HG03469 (cell line): ENCODE measurements at regions not wholly inside any gene's neighbourhood (a gene's known extent, or its start where the extent isn't known, plus 50 kb on each side); places are given as distances from the start of the nearest gene placed in this dataset.

ENCODE experiments used
- ATAC-seq: cut with Tn5 transposase; IDR thresholded peaks from one replicate; pipeline ENCODE4 v1.9.1; 2021; ENCODE audit warnings: mild to moderate bottlenecking, moderate library complexity, moderate number of reproducible peaks; ENCODE audit not compliant: unreplicated experiment

DNA sequence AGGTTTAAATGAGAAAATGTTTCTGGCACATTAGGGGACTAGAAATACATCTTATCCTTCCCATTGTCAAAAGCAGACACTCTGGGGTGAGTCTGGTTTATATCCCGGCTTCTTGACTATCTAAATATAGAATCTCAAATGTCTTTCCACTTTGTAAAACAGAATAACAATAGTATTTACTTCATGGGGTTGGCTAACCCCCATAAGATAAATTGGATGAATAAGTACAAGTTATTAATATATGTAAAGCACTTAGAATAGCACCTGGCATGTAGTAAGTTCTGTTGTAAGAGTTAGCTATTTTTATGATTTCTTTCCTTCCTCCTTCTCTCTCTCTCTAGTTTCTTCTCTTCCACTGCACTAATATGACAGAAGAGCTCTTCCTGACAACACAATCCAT lies 499.1 kb downstream of the INSC start:
- ATAC-seq: no peak

DNA sequence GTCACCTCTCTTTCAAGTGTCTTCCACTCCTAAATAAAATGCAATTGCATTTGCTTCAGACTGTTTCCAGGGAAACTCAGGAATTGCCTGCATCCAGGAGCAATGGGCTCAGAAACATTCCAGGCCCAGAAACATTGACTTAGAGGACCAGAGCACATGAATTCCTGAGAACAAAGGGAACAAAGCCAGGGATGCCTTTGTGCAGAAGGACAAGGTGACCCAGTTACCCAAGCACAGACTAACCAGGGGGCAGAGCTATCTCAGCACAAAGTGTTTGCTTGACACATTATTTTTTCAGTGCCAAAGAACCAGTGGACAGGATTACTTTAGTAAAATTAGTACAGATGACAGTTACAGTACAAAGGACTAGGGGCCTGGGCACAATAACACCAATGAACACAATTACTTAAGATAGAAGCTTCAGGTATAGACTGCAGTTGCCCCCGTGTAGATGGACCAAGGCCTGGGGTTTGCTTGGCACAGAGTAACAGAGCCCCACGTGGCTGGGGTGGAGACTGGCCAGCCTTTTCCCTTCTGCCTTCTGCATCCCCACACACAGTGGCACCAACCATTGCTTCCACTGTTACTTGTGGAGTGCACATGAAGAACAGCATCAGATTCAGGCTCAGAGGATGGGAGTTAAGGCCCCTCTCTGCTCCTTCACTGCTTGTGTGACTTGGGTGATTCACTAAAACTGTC lies 500.8 kb downstream of the INSC start:
- no peak for ATAC-seq

DNA sequence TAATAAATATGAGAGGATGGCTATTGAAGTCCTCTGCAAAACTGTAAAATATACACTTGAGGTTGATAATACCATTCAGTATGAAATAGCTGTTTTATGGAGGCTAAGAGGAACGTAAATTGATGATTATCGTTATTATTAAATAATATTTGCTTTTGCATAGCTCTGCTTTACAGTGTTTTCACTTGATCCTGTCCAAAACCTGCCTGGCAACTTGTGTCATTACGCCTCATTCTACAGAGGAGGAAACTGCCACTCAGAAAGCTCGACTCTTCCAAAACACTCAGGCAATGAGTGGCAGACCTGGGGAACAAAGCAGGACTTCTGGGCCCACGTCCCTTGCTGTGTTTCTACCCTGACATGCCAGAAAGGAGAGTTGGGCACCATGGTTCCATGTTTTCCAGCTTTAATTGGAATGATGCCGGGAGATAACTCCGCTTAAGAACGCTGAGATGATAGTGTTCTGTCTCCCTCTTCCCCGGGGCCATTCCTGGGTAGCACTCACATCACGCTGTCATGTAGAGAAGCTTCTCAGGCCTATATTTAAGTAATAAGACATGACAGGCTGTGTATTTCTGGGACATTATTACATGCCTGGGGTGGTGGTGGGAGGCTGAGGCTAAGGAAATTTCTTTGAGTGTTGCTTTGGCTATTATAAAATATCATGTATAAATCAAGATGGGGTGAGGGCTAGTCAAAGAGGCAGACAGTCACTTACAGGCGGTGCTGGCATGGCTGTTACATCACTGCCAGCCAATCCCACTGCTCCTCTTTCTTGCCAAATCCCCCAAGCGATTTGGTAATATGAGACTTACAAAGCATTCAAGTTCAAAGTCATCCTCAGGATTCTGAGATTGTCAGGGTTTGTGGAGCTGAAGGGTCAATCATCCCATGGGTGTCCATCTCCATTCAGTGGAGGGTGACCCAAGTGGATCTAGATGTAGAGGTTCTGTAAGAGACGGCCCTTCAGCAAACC lies 501.7 kb downstream of the INSC start:
- no peak for ATAC-seq

DNA sequence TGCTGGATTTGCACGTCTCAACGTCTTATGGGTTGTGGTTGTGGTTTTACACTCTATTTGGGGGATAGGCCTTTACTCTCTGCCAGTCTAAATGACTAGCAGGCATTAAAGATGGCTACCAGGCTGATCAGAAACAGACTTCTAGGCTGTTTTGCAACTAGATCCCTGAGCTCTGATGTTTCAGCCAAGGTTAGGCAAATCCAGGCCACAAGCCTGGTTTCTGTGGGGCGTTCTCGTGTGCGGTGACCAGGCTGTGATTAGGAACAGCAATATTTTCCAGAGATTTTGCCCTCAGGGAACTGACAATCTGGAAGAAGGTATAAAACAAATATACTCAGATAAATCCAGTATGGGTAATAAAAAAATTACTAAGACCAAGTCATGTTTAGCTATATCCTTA lies 502.4 kb downstream of the INSC start:
- no peak for ATAC-seq

DNA sequence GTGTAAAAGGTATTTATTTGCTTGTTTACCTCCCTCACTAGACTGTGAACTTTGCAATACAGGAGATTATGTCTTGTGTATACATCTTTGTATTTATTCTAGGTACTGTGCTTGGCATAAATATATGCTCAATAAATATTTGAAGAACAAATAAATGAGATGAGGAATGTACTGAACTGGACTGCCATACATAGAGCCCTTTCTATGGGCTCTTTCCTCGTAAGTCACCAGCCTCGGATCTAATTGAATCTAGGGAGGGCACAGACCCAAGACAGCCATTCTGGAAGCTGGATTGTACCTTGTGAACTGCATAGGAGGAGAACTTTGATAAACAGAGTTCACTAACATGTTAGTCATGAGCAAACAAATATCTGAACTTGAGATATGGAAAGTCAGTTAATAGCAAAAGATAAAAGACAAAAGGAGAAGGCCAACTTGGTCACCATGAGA lies 503.9 kb downstream of the INSC start:
- ATAC-seq: no peak

DNA sequence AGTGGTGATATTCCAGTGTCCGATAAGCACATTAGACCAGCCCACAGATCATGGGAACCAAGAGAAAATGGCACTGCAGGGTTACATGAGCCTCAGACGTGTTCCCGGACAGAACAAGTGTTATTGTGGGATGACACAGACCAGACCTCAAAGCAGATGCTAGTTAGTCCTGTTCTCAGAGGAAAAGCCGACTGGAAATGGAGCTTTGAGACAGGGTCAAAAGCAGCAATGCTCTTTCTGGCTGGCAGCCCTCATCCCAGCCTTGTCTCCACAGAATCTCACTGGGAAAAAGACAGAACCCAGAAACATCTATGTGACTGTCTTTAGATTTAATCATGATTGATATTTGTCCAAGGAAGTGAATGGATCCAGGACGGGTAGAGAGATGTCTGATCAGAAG lies 506.8 kb downstream of the INSC start:
- ATAC-seq: no peak

DNA sequence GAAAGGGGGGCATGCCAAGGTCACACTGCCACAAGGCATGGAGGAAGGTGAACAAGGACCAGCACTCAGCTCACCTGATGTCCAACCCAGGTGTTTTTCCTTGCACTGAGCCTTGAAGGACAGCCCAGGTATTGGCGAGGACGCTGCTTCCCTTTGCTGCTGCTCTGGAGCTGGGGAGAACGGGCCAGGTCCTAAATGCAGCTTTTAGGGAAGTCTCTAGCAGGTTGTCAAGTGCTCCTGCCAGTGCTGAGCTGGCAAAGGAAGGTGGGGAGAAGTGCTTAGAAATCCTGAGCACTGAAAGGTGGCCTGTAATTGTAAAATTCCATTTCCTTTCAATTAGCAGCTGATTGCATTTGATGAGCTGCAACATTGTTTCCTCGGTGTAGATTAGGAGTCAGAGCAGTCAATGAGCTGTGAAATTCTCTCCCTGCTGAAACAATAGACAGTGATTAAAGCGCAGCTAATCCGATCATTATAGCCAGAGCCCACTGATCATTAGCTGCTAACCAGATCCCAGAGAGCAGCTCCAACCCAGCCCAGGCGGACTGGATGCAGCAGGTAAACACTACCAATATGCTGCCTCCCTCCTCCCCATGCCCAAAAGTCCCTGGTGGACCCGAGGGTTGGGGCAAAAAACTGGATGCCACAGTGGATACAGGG lies 507.6 kb downstream of the INSC start:
- no peak for ATAC-seq

DNA sequence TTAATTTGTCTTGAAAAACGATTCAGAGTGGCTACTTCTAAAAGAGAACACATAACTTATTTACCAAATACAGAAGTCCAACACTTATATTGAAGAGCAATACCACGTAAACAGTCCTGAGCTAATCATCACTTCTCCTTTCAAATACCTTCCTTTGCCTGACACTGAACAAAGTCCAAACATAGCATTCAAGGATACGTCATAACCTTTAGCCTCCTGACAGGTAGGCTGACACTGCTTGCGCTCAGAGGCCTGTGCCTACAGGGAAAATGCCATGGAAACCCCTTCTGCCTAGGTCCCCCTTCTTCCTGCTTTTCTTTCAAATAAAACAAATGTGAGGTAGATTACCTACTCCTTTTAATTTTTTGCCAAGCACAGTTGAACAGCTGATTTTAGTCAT lies 510.0 kb downstream of the INSC start:
- no peak for ATAC-seq

DNA sequence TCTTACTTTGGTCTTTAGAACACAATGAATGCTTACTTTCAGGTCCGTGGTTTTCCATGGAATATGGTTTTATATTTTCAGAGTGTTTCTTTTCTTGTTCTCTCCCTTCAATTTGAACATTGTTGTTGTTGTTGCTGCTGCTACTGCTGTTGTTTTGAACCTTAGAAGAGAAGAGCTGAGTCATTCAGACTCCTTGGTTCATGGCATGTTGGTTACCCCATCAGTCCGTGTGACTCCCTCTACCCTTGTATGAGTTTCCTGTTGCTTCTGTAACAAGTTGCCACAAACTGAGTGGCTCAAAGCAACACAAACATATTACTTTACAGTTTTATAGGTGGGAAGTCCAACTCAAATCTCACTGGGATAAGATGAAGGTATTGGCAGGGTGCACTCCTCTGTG lies 511.0 kb downstream of the INSC start:
- ATAC-seq: no peak

DNA sequence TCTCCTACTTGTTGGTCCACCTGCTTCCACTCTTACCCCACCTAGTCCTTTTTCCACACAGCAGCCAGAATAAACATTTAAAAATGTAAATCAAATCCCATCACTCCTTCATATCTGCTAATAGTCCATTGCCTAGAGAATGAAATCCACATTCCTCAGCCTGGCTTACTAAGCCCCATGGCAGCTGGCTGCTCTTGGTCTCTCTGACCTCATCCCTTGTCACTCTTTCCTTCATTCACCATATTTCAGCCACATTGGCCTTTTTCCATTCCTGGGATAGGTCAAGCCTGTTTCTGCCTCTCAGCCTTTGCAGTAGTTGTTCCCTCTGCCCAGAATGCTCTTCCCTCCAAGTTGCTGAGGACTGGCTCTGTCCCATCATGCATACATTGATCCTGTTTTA lies 512.8 kb downstream of the INSC start:
- no peak for ATAC-seq

DNA sequence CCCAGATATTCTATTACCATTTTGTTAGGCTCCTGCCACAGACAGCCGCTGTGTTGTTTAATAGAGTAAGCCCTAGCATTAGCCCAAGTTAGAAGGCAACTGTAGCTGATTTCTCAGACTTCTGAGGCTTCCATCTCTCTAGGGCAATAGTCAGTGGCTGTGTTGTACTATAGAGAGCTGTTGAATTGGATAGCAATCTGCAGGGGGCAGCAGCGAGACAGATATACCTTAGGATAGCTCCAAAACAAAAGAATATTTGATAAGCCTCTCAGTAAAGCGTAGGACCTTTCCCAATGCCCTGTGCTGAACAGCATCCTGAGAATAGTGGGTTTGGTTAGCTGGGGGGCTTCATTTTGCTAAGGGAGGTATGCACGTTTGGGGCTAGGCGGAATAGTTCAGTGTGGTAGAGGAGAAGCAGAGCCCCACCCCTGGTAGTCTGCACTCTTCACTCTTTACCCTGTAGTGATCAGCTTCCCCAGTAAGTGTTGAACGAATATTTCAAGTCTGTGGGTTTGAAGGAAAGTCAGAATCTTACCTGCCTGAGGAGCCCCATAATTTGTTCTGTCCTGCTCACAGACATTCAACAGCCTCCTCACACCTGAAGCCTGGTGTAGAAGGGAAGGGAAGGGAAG lies 515.1 kb downstream of the INSC start:
- no peak for ATAC-seq

DNA sequence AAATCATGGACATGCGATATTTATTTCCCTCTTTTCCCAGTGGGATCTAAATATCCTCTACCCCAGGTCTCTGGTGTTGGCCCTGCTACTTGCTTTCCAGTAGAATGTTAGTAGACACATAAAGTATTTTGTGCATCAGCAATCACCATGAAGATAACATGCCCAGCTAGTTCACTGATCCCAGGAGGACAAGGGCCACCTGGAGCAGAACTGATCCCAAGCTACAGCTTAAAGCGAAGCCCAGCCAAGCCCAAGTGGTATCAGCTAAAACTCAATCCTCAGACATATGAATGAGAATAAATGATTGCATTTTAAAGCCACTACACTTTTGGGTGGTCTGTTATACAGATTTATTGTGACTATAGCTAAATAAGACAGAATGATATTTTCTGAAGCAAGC lies 516.2 kb downstream of the INSC start:
- ATAC-seq: no peak

DNA sequence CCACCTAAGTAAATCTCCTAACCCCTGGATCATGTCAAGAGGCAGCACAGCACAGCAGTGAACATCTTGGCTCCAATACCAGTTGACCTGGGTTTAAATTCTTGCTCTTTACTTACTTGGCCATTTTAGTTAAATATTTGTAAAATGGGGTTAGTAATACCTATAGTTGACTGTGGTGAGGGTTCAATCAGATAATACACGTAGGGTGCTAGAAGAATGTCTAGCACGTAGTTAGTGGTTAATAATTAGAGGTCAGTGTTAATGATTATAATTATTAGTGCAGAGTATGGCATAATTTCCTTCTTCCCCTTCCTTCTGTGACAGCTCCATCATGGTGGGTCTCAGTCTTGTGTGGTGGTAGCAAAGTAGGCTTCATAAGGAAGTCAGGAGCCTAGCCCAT lies 520.8 kb downstream of the INSC start:
- ATAC-seq: no peak

DNA sequence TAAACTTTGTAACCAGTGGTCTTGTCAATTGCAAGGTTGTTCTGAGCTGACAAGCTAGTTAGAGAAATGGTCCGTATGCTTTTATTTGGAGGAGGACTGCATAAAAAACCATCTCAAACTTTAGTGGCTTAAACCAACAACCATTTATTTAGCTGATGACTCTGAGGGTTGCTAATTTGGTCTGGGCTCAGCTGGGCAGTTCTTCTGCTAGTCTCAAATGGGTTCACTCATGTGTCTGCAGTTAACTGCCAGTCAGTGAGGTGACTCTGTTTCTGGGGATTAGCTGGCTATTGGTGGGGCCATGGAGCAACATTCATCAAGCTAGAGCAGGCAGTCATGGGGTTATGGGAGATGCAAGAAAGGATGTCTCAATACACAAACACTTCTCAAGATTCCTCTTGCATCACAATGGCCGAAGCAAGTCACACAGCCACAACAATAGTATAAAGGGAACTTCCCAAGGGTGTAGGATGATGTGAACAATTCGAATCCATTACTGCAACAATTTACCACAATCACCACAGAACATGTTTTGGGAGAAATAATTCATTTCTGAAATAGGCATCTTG lies 521.9 kb downstream of the INSC start:
- no peak for ATAC-seq

DNA sequence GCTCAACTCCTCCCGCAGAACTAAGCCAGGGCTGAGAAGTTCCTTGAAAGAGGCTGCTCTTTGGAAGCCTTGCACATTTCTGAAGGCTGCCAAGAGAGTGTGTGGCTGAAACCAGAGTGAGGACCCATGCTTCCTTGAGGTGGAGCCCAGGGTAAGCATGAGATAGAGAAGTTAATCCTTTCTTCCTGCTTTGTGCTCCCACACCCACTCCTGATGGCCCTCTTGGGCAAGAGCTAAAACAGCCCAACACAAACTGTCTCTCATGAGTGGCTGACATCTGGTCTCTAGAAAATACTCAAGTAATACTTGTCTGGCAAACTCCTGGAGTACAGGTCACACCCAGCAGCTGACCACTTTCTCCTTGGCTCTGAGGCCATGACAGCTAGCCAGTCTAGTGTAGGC lies 523.7 kb downstream of the INSC start:
- ATAC-seq: no peak

DNA sequence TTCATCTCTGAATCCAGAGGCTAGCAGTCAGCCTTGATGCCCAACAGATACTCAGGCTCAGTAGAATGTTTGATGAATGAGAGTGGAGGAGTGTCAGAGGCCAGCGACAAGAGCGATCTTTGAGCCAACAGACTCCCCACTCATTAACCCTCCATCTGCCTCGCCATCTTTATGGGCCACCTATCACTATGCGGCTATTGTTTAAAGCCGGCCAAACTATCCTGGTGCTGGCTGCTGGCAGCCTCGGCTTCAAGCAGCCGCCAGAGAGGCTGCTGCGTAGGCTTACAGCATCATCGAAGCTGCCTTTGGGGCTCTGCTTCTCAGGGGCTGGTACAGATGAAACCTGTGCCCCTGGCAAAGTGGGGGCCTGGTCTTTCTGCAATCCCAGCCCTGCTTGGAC lies 525.6 kb downstream of the INSC start:
- ATAC-seq: no peak

DNA sequence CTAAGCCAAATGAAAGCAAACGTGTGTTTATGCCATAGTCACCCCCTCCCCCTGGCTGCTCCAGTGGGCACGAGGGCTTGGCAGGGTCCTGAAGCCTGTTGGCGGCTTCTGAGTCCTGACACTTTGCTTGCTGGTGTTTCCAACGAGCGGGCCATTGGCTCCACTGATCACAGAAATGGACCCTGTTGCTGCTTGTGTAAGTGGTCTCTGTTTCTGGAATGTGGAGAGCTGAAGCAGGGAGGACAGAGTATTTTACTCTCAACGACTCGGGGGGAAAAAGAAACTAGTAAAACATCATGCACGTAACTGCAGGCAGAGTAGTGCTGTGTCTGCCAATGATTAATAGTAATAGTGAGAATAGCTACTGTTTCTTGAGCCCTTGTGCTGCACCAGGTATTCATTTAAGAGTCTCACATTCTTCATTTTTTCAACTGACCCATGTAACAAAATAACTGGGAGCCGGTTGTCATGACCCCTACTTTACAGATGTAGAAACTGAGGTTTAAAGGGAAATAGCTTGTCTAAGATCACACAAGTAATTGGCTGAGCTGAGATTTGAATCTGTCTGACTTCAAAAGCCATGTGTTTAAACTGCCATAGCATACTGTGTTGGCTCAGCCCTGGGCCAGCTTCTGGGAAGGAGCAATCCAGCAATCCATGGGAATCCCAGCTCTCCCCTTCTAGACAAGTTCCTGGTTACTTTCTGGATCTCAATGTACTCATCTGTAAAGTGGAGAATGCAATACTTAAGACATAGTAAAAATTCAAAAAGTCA lies 526.7 kb downstream of the INSC start:
- no peak for ATAC-seq

DNA sequence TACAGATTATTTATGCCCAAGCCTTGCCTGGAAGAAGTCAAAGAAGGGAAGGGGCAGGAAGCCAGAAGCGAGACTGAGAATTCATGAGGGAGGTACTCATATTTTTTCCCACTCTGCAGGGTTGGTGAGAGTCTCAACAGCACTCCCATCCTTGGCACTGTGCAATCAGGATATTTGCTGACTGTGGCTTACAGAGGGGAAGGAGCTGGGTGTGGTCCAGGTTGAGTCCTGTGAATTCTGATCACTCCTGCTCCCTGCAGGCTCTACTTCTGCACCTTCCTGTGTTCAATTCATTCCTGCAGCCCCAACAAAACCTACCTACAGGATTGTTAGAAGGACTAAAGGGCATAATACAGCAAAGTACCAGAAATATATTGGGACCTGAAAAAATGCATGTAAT lies 530.5 kb downstream of the INSC start:
- ATAC-seq: no peak

DNA sequence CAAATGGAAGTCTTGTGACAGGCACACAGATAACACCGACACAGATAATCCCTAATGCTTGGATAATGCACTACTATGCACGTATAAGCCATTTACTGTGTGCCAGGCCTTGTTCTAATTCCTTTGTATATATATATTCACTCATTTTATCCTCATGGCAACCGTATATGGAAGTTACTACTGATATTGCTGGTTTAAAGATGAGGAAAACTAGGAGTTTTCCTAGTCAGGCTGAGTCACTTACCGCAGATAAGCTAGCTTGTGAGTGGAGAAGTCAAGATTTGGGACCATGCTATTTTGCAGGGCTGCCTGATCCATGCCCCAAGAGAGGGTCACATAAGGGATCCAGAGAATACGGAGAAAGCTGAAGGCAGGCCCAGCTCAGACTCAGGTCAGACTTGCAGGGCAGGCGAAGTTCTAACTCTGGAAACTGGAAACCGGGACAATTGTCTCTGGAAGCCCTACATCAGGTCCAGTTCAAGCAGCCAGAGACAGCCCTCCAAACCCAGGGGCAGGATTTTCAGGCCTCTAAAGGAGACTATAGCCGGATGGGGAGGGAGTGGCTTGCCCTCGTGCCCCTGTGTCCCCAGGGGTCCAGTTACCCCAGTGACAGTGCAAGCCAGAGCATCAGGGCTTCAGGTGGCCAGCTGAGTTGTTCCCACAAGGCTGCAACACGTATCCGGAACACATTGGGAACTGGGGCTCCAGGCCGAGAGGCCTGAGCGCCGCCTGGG lies 534.8 kb downstream of the INSC start:
- no peak for ATAC-seq
